Activated T-cell treated with anti-CD3 and anti-CD28 coated beads, Interleukin-2, amount 50 U/mL, for 4 hours (primary cell): ENCODE measurements at regions not wholly inside any gene's neighbourhood (a gene's known extent, or its start where the extent isn't known, plus 50 kb on each side); places are given as distances from the start of the nearest gene placed in this dataset.
A peak's percentile ranks its signal among the peaks of the same experiment; 100 is the strongest.
"Not testable (repeated sequence)": the region's sequence is repeated elsewhere in the genome, so short reads cannot be mapped to it uniquely, and the experiment has no call there.

ENCODE experiments used
- ATAC-seq, 2 donors: fragments of 200-7000 bp; cut with Tn5 transposase; one replicate each; pipeline ENCODE4 v1.10.0; 2021
- DNase-seq: peaks from one replicate; pipeline ENCODE4 v3.0.0-alpha.2; 2020
- H3K27me3 Mint-ChIP-seq: one replicate; pipeline ENCODE4 v1.8.0; 2021; ENCODE audit warnings: low read depth, mixed read lengths
- H3K36me3 Mint-ChIP-seq: one replicate; pipeline ENCODE4 v1.8.0; 2022; ENCODE audit warnings: mixed read lengths; ENCODE audit not compliant: insufficient read depth
- H3K4me1 Mint-ChIP-seq: one replicate; pipeline ENCODE4 v1.8.0; 2021; ENCODE audit warnings: low read depth, mixed read lengths
- H3K4me3 Mint-ChIP-seq: one replicate; pipeline ENCODE4 v1.8.0; 2021; ENCODE audit warnings: mild to moderate bottlenecking, moderate library complexity, mixed read lengths
- H3K9me3 Mint-ChIP-seq: one replicate; pipeline ENCODE4 v1.8.0; 2021; ENCODE audit warnings: mixed read lengths

- DNase-seq: no peak
- no peaks in the 10 kb centered on the region for H3K4me1 Mint-ChIP-seq
- peaks cover 8% of the 10 kb centered on the region for H3K9me3 Mint-ChIP-seq
Observed at GRCh38 chr10:20535897-20536881, 360.9 kb downstream of the NEBL start.

GRCh38 chr10:20531241-20531883 lies 365.7 kb downstream of the NEBL start:
- H3K4me1 Mint-ChIP-seq, H3K36me3 Mint-ChIP-seq, H3K4me3 Mint-ChIP-seq, H3K9me3 Mint-ChIP-seq, DNase-seq, H3K27me3 Mint-ChIP-seq, ATAC-seq: not testable (repeated sequence)

More at GRCh38 chr10:20535897-20536881, 360.9 kb downstream of the NEBL start:
- ATAC-seq: no peak
- no peaks in the 10 kb centered on the region for H3K36me3 Mint-ChIP-seq
- H3K4me3 Mint-ChIP-seq: no peak overlapping the region
- H3K27me3 Mint-ChIP-seq: no peaks in the 10 kb centered on the region

DNA sequence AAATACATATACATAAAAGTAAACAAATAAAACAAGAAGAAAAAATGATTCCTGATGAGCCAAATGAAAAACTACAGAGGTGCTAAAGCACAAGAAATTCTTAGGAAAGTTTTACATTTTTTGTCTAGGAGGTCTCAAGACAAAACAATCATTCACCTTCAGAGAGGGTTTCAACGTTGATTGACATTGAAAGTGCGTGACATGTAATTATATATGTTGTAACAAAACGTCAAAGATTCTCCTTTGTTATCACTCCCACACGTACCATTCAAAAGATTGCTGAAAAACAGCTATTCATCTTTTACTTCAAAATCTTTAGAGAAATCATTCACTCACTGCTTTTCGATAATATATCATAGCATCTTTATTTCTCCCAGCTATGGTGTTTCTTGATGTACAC lies 375.9 kb downstream of the NEBL start:
- no peak for ATAC-seq
- H3K9me3 Mint-ChIP-seq: peaks cover 12% of the 10 kb centered on the region
- no peaks in the 10 kb centered on the region for H3K4me1 Mint-ChIP-seq
- no peak overlapping the region for H3K4me3 Mint-ChIP-seq
- no peaks in the 10 kb centered on the region for H3K27me3 Mint-ChIP-seq
- H3K36me3 Mint-ChIP-seq: no peaks in the 10 kb centered on the region
- no peak for DNase-seq

DNA sequence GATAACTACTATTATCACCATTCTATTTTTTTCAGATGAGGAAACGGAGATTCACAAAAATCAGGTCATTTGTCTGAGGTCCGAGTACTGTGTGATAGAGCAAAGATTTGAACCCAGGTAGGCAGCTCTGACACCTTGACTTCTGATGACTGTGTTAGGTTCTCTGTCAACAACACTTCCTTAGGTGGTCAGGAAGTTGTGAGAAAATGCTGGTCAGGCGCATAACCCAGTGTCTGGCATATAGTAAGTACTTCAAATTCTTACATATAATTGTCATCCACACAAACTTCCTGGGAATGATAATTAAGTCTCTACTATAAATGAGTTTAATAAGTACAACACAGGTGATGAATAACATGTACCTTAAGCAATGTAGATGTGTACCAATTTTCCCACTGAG lies 381.5 kb downstream of the NEBL start:
- H3K27me3 Mint-ChIP-seq: no peaks in the 10 kb centered on the region
- H3K4me3 Mint-ChIP-seq: no peak overlapping the region
- H3K9me3 Mint-ChIP-seq: peaks cover 4% of the 10 kb centered on the region
- H3K36me3 Mint-ChIP-seq: no peaks in the 10 kb centered on the region
- DNase-seq (no peak), ATAC-seq (no peak)
- H3K4me1 Mint-ChIP-seq: no peaks in the 10 kb centered on the region

DNA sequence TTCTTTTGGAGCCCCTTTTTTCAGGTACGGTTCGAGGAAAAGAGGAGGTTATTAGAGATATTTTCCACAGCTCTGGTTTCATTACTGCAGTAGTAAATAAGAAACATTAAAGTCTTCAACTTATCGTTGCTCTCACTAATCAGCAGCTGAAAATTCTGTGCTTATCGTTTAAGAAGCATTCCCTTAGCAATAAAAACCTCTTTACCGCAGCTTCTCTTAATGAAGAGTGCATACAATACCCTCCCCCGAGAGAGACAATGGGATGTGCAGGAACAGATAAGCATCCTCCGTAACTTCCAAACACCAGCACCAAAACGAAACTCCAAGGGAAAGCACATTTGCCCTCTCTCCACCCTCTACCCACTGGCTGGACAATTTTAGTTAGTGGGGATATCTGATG lies 384.5 kb downstream of the NEBL start:
- Mint-ChIP-seq H3K36me3 (no peaks in the 10 kb centered on the region), H3K4me3 (no peak overlapping the region), H3K27me3 (no peaks in the 10 kb centered on the region), H3K4me1 (no peaks in the 10 kb centered on the region), H3K9me3 (peaks cover 4% of the 10 kb centered on the region)
- DNase-seq: no peak
- ATAC-seq: no peak

GRCh38 chr10:20508921-20509320 lies 388.2 kb downstream of the NEBL start:
- Mint-ChIP-seq H3K9me3 (peaks cover 9% of the 10 kb centered on the region), H3K4me3 (no peak overlapping the region), H3K36me3 (no peaks in the 10 kb centered on the region), H3K27me3 (no peaks in the 10 kb centered on the region), H3K4me1 (no peaks in the 10 kb centered on the region)
- DNase-seq (no peak), ATAC-seq (no peak)

DNA sequence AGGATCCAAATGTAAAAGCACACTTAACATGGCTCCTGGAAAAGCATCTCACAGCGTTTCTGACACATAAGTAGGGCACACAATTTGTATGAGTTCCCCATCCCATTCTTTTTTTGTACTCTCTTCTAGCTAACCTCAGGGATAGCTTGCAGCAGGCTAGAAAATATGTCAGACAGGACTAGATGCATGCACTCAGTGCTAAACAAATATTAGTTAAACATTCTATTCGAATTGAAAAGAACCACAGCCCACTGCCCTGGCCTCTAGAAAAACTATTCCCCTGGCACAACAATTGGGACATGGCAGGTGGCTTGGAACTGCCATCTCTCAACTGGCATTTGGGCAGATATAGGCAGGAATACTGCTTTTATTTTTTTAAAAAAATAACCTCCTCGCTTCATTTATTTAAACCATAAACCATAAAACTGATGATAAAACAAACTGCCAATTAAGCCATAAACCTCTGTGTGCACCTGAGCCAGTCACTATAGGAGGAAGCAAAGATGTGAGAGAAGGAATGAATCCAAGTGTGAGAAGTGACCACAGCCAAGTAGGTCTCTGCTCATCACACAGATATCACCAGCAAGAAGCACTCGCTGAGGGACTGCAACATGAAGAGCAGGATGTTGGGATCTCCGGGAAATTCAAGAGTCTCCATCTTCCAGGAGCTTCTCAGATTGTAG lies 394.1 kb downstream of the NEBL start:
- Mint-ChIP-seq H3K9me3 (peaks cover 18% of the 10 kb centered on the region), H3K36me3 (no peaks in the 10 kb centered on the region), H3K4me1 (no peaks in the 10 kb centered on the region), H3K4me3 (no peak overlapping the region), H3K27me3 (no peaks in the 10 kb centered on the region)
- DNase-seq (no peak), ATAC-seq (no peak)

DNA sequence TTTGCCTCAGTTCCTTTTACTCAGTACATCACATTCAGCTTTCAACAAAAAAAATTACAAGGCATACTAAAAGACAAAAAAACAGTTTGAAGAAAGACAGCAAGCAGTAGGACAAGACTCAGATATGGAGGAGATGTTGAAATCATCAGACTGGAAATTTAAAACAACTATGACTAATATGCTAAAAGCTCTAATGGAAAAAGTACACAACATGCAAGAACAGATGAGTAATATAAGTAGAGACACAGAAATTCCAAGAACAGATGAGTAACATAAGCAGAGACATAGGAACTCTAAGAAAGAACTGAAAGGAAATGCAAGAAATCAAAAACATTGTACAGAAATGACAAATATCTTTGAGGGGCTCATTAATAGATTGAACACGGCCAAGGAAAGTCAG lies 402.6 kb downstream of the NEBL start:
- H3K4me3 Mint-ChIP-seq: no peak overlapping the region
- ATAC-seq (peak in 1 of 2 donors; percentile 34), DNase-seq (no peak)
- H3K4me1 Mint-ChIP-seq: no peaks in the 10 kb centered on the region
- H3K9me3 Mint-ChIP-seq: peaks cover 15% of the 10 kb centered on the region
- H3K36me3 Mint-ChIP-seq: no peaks in the 10 kb centered on the region
- no peaks in the 10 kb centered on the region for H3K27me3 Mint-ChIP-seq

- Mint-ChIP-seq H3K4me3 (no peak overlapping the region), H3K36me3 (no peaks in the 10 kb centered on the region), H3K4me1 (no peaks in the 10 kb centered on the region), H3K27me3 (no peaks in the 10 kb centered on the region), H3K9me3 (peaks cover 15% of the 10 kb centered on the region)
- no peak for ATAC-seq
- DNase-seq: no peak
Observed at GRCh38 chr10:20492447-20492846, 404.7 kb downstream of the NEBL start.

- peaks cover 15% of the 10 kb centered on the region for H3K9me3 Mint-ChIP-seq
- DNase-seq: no peak
- no peak overlapping the region for H3K4me3 Mint-ChIP-seq
- no peaks in the 10 kb centered on the region for H3K36me3 Mint-ChIP-seq
- H3K27me3 Mint-ChIP-seq: no peaks in the 10 kb centered on the region
- ATAC-seq: no peak
- no peaks in the 10 kb centered on the region for H3K4me1 Mint-ChIP-seq
Observed at GRCh38 chr10:20489961-20490360, 407.1 kb downstream of the NEBL start.

DNA sequence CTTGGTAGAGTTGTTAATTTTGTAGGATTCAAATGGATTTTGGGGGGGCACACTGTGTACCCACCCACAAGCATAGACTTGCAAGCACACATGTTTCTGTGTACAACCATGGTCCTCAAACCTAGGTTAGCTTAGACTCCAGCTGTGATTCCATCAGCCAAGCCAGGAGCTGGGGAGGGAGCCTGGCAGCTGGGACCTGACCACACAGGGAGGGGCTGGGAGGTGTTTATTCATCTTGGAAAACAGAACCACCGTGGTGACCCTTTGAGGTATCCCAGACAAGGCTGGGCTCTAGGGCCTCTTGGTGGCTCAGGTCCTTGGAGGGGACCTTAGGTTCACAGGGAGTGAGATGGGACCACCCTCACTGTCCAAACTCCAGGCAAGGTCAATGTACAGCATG lies 410.3 kb downstream of the NEBL start:
- H3K27me3 Mint-ChIP-seq: no peaks in the 10 kb centered on the region
- no peak overlapping the region for H3K4me3 Mint-ChIP-seq
- ATAC-seq (no peak), DNase-seq (no peak)
- peaks cover 7% of the 10 kb centered on the region for H3K9me3 Mint-ChIP-seq
- no peaks in the 10 kb centered on the region for H3K36me3 Mint-ChIP-seq
- H3K4me1 Mint-ChIP-seq: no peaks in the 10 kb centered on the region

GRCh38 chr10:20485554-20485953 lies 411.6 kb downstream of the NEBL start:
- Mint-ChIP-seq H3K9me3 (peaks cover 9% of the 10 kb centered on the region), H3K4me3 (no peak overlapping the region), H3K4me1 (no peaks in the 10 kb centered on the region), H3K27me3 (no peaks in the 10 kb centered on the region), H3K36me3 (no peaks in the 10 kb centered on the region)
- no peak for ATAC-seq
- no peak for DNase-seq

DNA sequence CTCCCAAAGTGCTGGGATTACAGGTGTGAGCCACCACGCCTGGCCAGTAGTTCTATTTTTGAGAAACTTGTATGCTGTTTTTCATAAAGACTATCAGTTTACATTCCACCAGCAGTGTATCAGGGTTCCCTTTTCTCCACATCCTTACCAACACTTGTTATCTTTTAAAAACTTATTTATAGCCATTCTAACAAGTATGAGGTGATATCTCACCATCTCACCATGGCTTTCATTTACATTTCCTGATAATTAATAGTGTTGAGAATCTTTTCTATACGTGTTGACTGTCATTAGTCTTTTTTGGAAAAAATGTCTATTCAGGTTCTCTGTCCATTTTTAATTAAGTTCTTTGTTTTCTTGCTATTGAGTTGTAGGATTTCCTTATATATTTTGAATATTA lies 416.1 kb downstream of the NEBL start:
- Mint-ChIP-seq H3K9me3 (peaks cover 12% of the 10 kb centered on the region), H3K36me3 (no peaks in the 10 kb centered on the region), H3K27me3 (no peaks in the 10 kb centered on the region), H3K4me3 (no peak overlapping the region), H3K4me1 (no peaks in the 10 kb centered on the region)
- ATAC-seq (no peak), DNase-seq (no peak)

DNA sequence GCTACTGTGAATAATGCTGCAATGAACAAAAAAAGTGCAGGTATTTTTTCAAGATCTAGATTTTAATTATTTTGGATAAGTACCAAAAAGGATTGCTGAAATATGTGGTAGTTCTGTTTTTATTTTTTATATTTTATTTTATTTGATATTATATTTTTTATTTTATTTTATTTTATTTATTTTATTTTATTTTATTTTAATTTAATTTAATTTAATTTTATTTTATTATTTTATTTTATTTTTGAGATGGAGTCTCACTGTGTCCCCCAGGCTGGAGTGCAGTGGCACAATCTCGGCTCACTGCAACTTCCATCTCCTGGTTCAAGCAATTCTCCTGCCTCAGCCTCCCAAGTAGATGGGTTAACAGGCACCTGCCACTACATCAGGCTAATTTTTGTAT lies 416.5 kb downstream of the NEBL start:
- not testable (repeated sequence) for DNase-seq, H3K4me1 Mint-ChIP-seq, ATAC-seq, H3K36me3 Mint-ChIP-seq, H3K4me3 Mint-ChIP-seq, H3K27me3 Mint-ChIP-seq
- H3K9me3 Mint-ChIP-seq: peaks cover 12% of the 10 kb centered on the region
